CD14-positive monocyte (primary cell): ENCODE measurements at regions not wholly inside any gene's neighbourhood (a gene's known extent, or its start where the extent isn't known, plus 50 kb on each side); places are given as distances from the start of the nearest gene placed in this dataset.

Experiments used
- DNase-seq, 3 donors: peaks; one replicate each; pipeline ENCODE4 v3.0.0-alpha.2; 2011 to 2022
- H2AFZ ChIP-seq: 2 replicates; pipeline ENCODE4 v1.6.0; 2012; ENCODE audit warnings: mild to moderate bottlenecking, low read depth, low read length, inconsistent platforms; ENCODE audit not compliant: insufficient read depth, poor library complexity, severe bottlenecking
- H3K27ac ChIP-seq, 2 donors: 1 replicate in 1 of 2; 2 replicates in 1 of 2; pipeline ENCODE4 v1.5.1; 2012 to 2013; ENCODE audit warnings: low read length in 2 of 2, control low read depth in 1 of 2, inconsistent platforms in 1 of 2, low read depth in 1 of 2, mild to moderate bottlenecking in 1 of 2
- H3K27me3 ChIP-seq, 2 donors: one replicate each; pipeline versions ENCODE4 v1.6.0 to v1.6.1; 2011 to 2013; ENCODE audit warnings: low read length in 2 of 2; ENCODE audit not compliant: control insufficient read depth in 2 of 2, insufficient read depth in 2 of 2
- H3K36me3 ChIP-seq, 2 donors: replicated peaks in 1 of 2; 1 replicate in 1 of 2; 2 replicates in 1 of 2; pipeline versions ENCODE4 v1.5.1 to v1.6.1; 2012 to 2013; ENCODE audit warnings: low read length in 2 of 2, control low read depth in 1 of 2, inconsistent platforms in 1 of 2, mild to moderate bottlenecking in 1 of 2; ENCODE audit not compliant: insufficient read depth in 2 of 2, control insufficient read depth in 1 of 2
- H3K4me1 ChIP-seq, 2 donors: 1 replicate in 1 of 2; 2 replicates in 1 of 2; pipeline versions ENCODE4 v1.5.1 to v1.6.1; 2012 to 2013; ENCODE audit warnings: low read length in 2 of 2, control low read depth in 1 of 2, inconsistent platforms in 1 of 2, mild to moderate bottlenecking in 1 of 2, moderate library complexity in 1 of 2; ENCODE audit not compliant: insufficient read depth in 2 of 2, control insufficient read depth in 1 of 2
- H3K4me2 ChIP-seq: replicated peaks from 2 replicates; pipeline ENCODE3; 2012; ENCODE audit warnings: low read length, moderate library complexity, mild to moderate bottlenecking; ENCODE audit not compliant: poor library complexity, severe bottlenecking; ENCODE audit errors: extremely low read depth
- H3K4me3 ChIP-seq, 3 experiments: fragments of 200-600 bp in 1 of 3; sonication (generic) in 1 of 3; replicated peaks in 1 of 3; 1 replicate in 2 of 3; 2 replicates in 1 of 3; pipeline ENCODE4 v1.5.1; 2011 to 2013; ENCODE audit warnings: low read length in 3 of 3, mild to moderate bottlenecking in 3 of 3, control low read depth in 2 of 3, low read depth in 2 of 3, inconsistent platforms in 1 of 3, moderate library complexity in 1 of 3
- H3K79me2 ChIP-seq: 2 replicates; pipeline ENCODE4 v1.6.0; 2012; ENCODE audit warnings: mild to moderate bottlenecking, control low read depth, inconsistent platforms, low read length, moderate library complexity; ENCODE audit not compliant: insufficient read depth
- H3K9ac ChIP-seq: 2 replicates; pipeline ENCODE4 v1.6.0; 2017; ENCODE audit warnings: low read length, mild to moderate bottlenecking; ENCODE audit not compliant: insufficient read depth, poor library complexity, severe bottlenecking
- H3K9me3 ChIP-seq, 2 donors: replicated peaks in 1 of 2; 1 replicate in 1 of 2; 2 replicates in 1 of 2; pipeline versions ENCODE4 v1.5.1 to v1.6.1; 2012 to 2013; ENCODE audit warnings: low read length in 2 of 2, control low read depth in 1 of 2; ENCODE audit not compliant: control insufficient read depth in 1 of 2, insufficient read depth in 1 of 2
- H4K20me1 ChIP-seq: 2 replicates; pipeline ENCODE4 v1.6.0; 2012; ENCODE audit warnings: mild to moderate bottlenecking, low read length, control low read depth, moderate library complexity; ENCODE audit not compliant: insufficient read depth
- H3K27ac Mint-ChIP-seq, 7 donors: one replicate each; pipeline ENCODE4 v1.8.0; 2020; ENCODE audit warnings: mild to moderate bottlenecking in 7 of 7, mixed read lengths in 7 of 7, moderate library complexity in 6 of 7, inconsistent platforms in 2 of 7
- H3K27me3 Mint-ChIP-seq, 3 donors: one replicate each; pipeline ENCODE4 v1.8.0; 2021 to 2022; ENCODE audit warnings: low read depth in 3 of 3, mild to moderate bottlenecking in 3 of 3, mixed read lengths in 3 of 3, moderate library complexity in 3 of 3, inconsistent platforms in 1 of 3
- H3K36me3 Mint-ChIP-seq, 2 donors: one replicate each; pipeline ENCODE4 v1.8.0; 2020; ENCODE audit warnings: mixed read lengths in 2 of 2, inconsistent platforms in 1 of 2, mild to moderate bottlenecking in 1 of 2
- H3K4me1 Mint-ChIP-seq: one replicate; pipeline ENCODE4 v1.8.0; 2020; ENCODE audit warnings: mild to moderate bottlenecking, mixed read lengths
- H3K4me3 Mint-ChIP-seq, 2 donors: one replicate each; pipeline ENCODE4 v1.8.0; 2020; ENCODE audit warnings: mild to moderate bottlenecking in 2 of 2, mixed read lengths in 2 of 2, moderate library complexity in 1 of 2
- H3K9me3 Mint-ChIP-seq, 7 donors: one replicate each; pipeline ENCODE4 v1.8.0; 2020 to 2022; ENCODE audit warnings: mixed read lengths in 7 of 7, mild to moderate bottlenecking in 6 of 7, moderate library complexity in 6 of 7, inconsistent platforms in 2 of 7
- CTCF ChIP-seq: fragments of 200-600 bp; IDR thresholded peaks from one replicate; pipeline ENCODE4 v1.8.0; 2022; ENCODE audit warnings: antibody characterized with exemption, mild to moderate bottlenecking
- WGBS: methylation state at CpG from one replicate; pipeline ENCODE4 v1.1.5; 2013; ENCODE audit warnings: missing lambda C conversion rate; ENCODE audit not compliant: insufficient coverage; 5-methylcytosine and 5-hydroxymethylcytosine counted together
- intact Hi-C, 2 donors: fragments of 100-400 bp; cut with micrococcal nuclease; formaldehyde crosslinking; loops; one replicate each; pipeline versions ENCODE4 v1.15.0 to v1.15.1; 2023

GRCh38 chr14:86193756-86194155, 663.8 kb downstream of the FLRT2 start:
- no peak for DNase-seq
- no peak overlapping the region for H3K9ac ChIP-seq
- no peaks in the 10 kb centered on the region for H3K4me1 ChIP-seq
- no peaks in the 10 kb centered on the region for H3K79me2 ChIP-seq
- H3K9me3 ChIP-seq: peaks cover 0 to 3% of the 10 kb centered on the region in 2 donors
- H4K20me1 ChIP-seq: no peaks in the 10 kb centered on the region
- Mint-ChIP-seq H3K36me3 (no peaks in the 10 kb centered on the region), H3K27ac (no peak overlapping the region), H3K4me3 (no peak overlapping the region), H3K4me1 (no peaks in the 10 kb centered on the region), H3K9me3 (peaks cover 0 to 4% (median 3%) of the 10 kb centered on the region in 7 donors), H3K27me3 (no peaks in the 10 kb centered on the region)
- no peak overlapping the region for H2AFZ ChIP-seq
- H3K4me2 ChIP-seq: no peak overlapping the region
- no CpG with 5 or more reads among the region's 3 CpGs for WGBS
- no peaks in the 10 kb centered on the region for H3K27me3 ChIP-seq
- no peak overlapping the region for H3K4me3 ChIP-seq
- H3K36me3 ChIP-seq: no peaks in the 10 kb centered on the region
- no peak overlapping the region for H3K27ac ChIP-seq
- no peak for TF ChIP-seq CTCF
- intact Hi-C loops: no loop called here

GRCh38 chr14:86179980-86180379, 650.0 kb downstream of the FLRT2 start:
- H3K9ac ChIP-seq: no peak overlapping the region
- no peaks in the 10 kb centered on the region for H3K4me1 ChIP-seq
- no peaks in the 10 kb centered on the region for H4K20me1 ChIP-seq
- no peak overlapping the region for H2AFZ ChIP-seq
- H3K9me3 ChIP-seq: no peaks in the 10 kb centered on the region
- H3K27me3 ChIP-seq: no peaks in the 10 kb centered on the region
- Mint-ChIP-seq H3K4me1 (no peaks in the 10 kb centered on the region), H3K27ac (no peak overlapping the region), H3K4me3 (no peak overlapping the region), H3K9me3 (peaks cover 0 to 14% (median 4%) of the 10 kb centered on the region in 7 donors), H3K27me3 (no peaks in the 10 kb centered on the region), H3K36me3 (no peaks in the 10 kb centered on the region)
- 100% methylated on average over 3 of the region's 6 CpGs for WGBS
- H3K4me2 ChIP-seq: no peak overlapping the region
- H3K79me2 ChIP-seq: no peaks in the 10 kb centered on the region
- no peaks in the 10 kb centered on the region for H3K36me3 ChIP-seq
- no peak for TF ChIP-seq CTCF
- H3K4me3 ChIP-seq: no peak overlapping the region
- intact Hi-C loops: no loop called here
- H3K27ac ChIP-seq: no peak overlapping the region
- DNase-seq: no peak
